B cell (primary cell): ENCODE measurements at regions not wholly inside any gene's neighbourhood (a gene's known extent, or its start where the extent isn't known, plus 50 kb on each side); places are given as distances from the start of the nearest gene placed in this dataset.

Experiments
- ATAC-seq: fragments of 200-7000 bp; cut with Tn5 transposase; one replicate; pipeline ENCODE4 v1.10.0; 2021; ENCODE audit warnings: low read depth, mild to moderate bottlenecking, moderate number of reproducible peaks, moderate library complexity
- CTCF ChIA-PET: fragments of 350-600 bp; sonication (Branson Sonifier 250); formaldehyde crosslinking; loops from one replicate; lab custom pipeline; 2021; ENCODE audit warnings: antibody characterized with exemption, inconsistent platforms; lab: Charles Lee
- POLR2A ChIA-PET: fragments of 350-600 bp; sonication (Branson Sonifier 250); formaldehyde crosslinking; loops from one replicate; lab custom pipeline; 2021; ENCODE audit warnings: antibody characterized with exemption; lab: Charles Lee
- DNase-seq: peaks from one replicate; pipeline ENCODE4 v3.0.0; 2013
- H2AFZ ChIP-seq: 2 replicates; pipeline ENCODE4 v1.6.1; 2012; ENCODE audit warnings: mild to moderate bottlenecking, low read depth, low read length; ENCODE audit not compliant: insufficient read depth, poor library complexity, severe bottlenecking
- H3K27ac ChIP-seq, 2 donors: 1 replicate in 1 of 2; 2 replicates in 1 of 2; pipeline ENCODE4 v1.5.1; 2012 to 2013; ENCODE audit warnings: low read length in 2 of 2, mild to moderate bottlenecking in 2 of 2, moderate library complexity in 1 of 2
- H3K27me3 ChIP-seq, 4 experiments: fragments of 200-600 bp in 1 of 4; sonication (generic) in 1 of 4; replicated peaks in 1 of 4; 1 replicate in 2 of 4; 2 replicates in 2 of 4; pipeline versions ENCODE4 v1.6.1 to v1.7.0; 2013 to 2016; ENCODE audit warnings: low read length in 3 of 4, mild to moderate bottlenecking in 2 of 4, mixed read lengths in 1 of 4, moderate library complexity in 1 of 4; ENCODE audit not compliant: insufficient read depth in 4 of 4, control insufficient read depth in 3 of 4; ENCODE audit errors: control extremely low read depth in 1 of 4
- H3K36me3 ChIP-seq, 2 experiments: replicated peaks in 1 of 2; 1 replicate in 1 of 2; 2 replicates in 1 of 2; pipeline versions ENCODE4 v1.6.1 to v1.7.1; 2013; ENCODE audit warnings: low read length in 1 of 2; ENCODE audit not compliant: insufficient read depth in 2 of 2, control insufficient read depth in 1 of 2; ENCODE audit errors: control extremely low read depth in 1 of 2, extremely low read depth in 1 of 2
- H3K4me1 ChIP-seq, 2 donors: fragments of 200-600 bp in 1 of 2; sonication (generic) in 1 of 2; 1 replicate in 1 of 2; 2 replicates in 1 of 2; pipeline versions ENCODE4 v1.5.1 to v1.6.1; 2013 to 2017; ENCODE audit warnings: low read length in 2 of 2; ENCODE audit not compliant: control insufficient read depth in 2 of 2, insufficient read depth in 2 of 2
- H3K4me2 ChIP-seq: replicated peaks from 2 replicates; pipeline ENCODE3; 2012; ENCODE audit warnings: mild to moderate bottlenecking, low read depth, low read length; ENCODE audit not compliant: poor library complexity, severe bottlenecking
- H3K4me3 ChIP-seq, 5 experiments: fragments of 200-600 bp in 1 of 5; sonication (generic) in 1 of 5; 1 replicate in 3 of 5; 2 replicates in 2 of 5; pipeline versions ENCODE4 v1.5.1 to v1.7.0; 2011 to 2016; ENCODE audit warnings: low read length in 4 of 5, mild to moderate bottlenecking in 4 of 5, low read depth in 2 of 5, control low read depth in 1 of 5, moderate library complexity in 1 of 5; ENCODE audit not compliant: insufficient read depth in 1 of 5; ENCODE audit errors: control extremely low read depth in 1 of 5, extremely low read depth in 1 of 5
- H3K79me2 ChIP-seq: fragments of 200-600 bp; sonication (generic); one replicate; pipeline ENCODE4 v1.6.0; 2016; ENCODE audit warnings: low read length; ENCODE audit not compliant: control insufficient read depth, insufficient read depth
- H3K9ac ChIP-seq: fragments of 200-600 bp; sonication (generic); 2 replicates; pipeline ENCODE4 v1.6.1; 2017; ENCODE audit warnings: mild to moderate bottlenecking, low read length, moderate library complexity
- H3K9me3 ChIP-seq, 3 donors: one replicate each; pipeline versions ENCODE4 v1.6.1 to v1.7.1; 2013; ENCODE audit warnings: low read length in 2 of 3; ENCODE audit not compliant: control insufficient read depth in 2 of 3, insufficient read depth in 1 of 3; ENCODE audit errors: control extremely low read depth in 1 of 3
- H4K20me1 ChIP-seq: 2 replicates; pipeline ENCODE4 v1.6.0; 2012; ENCODE audit warnings: mild to moderate bottlenecking, low read length; ENCODE audit not compliant: insufficient read depth, control insufficient read depth, poor library complexity, severe bottlenecking
- H3K27ac Mint-ChIP-seq: one replicate; pipeline ENCODE4 v1.8.0; 2021; ENCODE audit warnings: mixed read lengths
- H3K27me3 Mint-ChIP-seq: one replicate; pipeline ENCODE4 v1.8.0; 2021; ENCODE audit warnings: mixed read lengths
- H3K4me1 Mint-ChIP-seq: one replicate; pipeline ENCODE4 v1.8.0; 2021; ENCODE audit warnings: mixed read lengths
- H3K4me3 Mint-ChIP-seq: one replicate; pipeline ENCODE4 v1.8.0; 2021; ENCODE audit warnings: mixed read lengths
- H3K9me3 Mint-ChIP-seq: one replicate; pipeline ENCODE4 v1.8.0; 2022; ENCODE audit warnings: mixed read lengths; ENCODE audit not compliant: insufficient read depth
- CTCF ChIP-seq: fragments of 200-600 bp; IDR thresholded peaks from one replicate; pipeline ENCODE4 v1.8.0; 2022; ENCODE audit warnings: antibody characterized with exemption, mild to moderate bottlenecking
- EZH2 ChIP-seq: IDR thresholded peaks from 2 replicates; pipeline ENCODE4 v1.6.1; 2012; ENCODE audit warnings: borderline replicate concordance, low read depth, mild to moderate bottlenecking, moderate library complexity, low read length; ENCODE audit not compliant: insufficient read depth, poor library complexity, severe bottlenecking
- WGBS: methylation state at CpG from one replicate; pipeline ENCODE4 v1.1.5; 2013; ENCODE audit warnings: missing lambda C conversion rate; ENCODE audit not compliant: insufficient coverage; 5-methylcytosine and 5-hydroxymethylcytosine counted together
- intact Hi-C: fragments of 100-400 bp; cut with micrococcal nuclease; formaldehyde crosslinking; loops from one replicate; pipeline ENCODE4 v1.10.0; 2022

GRCh38 chr10:129047600-129047999, 419.4 kb upstream of the MGMT start:
- H3K4me3 ChIP-seq, result no peak overlapping the region
- CTCF ChIA-PET, result no interaction called here
- H3K27me3 Mint-ChIP-seq, result peaks cover 11% of the 10 kb centered on the region
- peaks cover 0 to 4% (median 0%) of the 10 kb centered on the region in 3 donors for H3K9me3 ChIP-seq
- no peaks in the 10 kb centered on the region for H4K20me1 ChIP-seq
- no peaks in the 10 kb centered on the region for H3K27me3 ChIP-seq
- TF ChIP-seq EZH2 (no peak), CTCF (no peak)
- no peaks in the 10 kb centered on the region for H3K36me3 ChIP-seq
- no peak overlapping the region for H3K9ac ChIP-seq
- DNase-seq, result no peak
- H3K27ac Mint-ChIP-seq, result no peak overlapping the region
- H3K4me3 Mint-ChIP-seq, result no peak overlapping the region
- WGBS, result 93% methylated on average over 3 of the region's 3 CpGs
- H3K4me2 ChIP-seq, result no peak overlapping the region
- POLR2A ChIA-PET, result no interaction called here
- intact Hi-C loops, result no loop called here
- no peaks in the 10 kb centered on the region for H3K79me2 ChIP-seq
- no peak overlapping the region for H3K27ac ChIP-seq
- H3K4me1 ChIP-seq, result no peaks in the 10 kb centered on the region
- H2AFZ ChIP-seq, result no peak overlapping the region
- peaks cover 2% of the 10 kb centered on the region for H3K4me1 Mint-ChIP-seq
- ATAC-seq, result no peak
- H3K9me3 Mint-ChIP-seq, result no peaks in the 10 kb centered on the region

- no peak overlapping the region for H3K27ac Mint-ChIP-seq
These were observed 418.5 kb upstream of the MGMT start for GRCh38 chr10:129048513-129048912.

More at GRCh38 chr10:129048513-129048912, 418.5 kb upstream of the MGMT start:
- intact Hi-C loops, result no loop called here
- ATAC-seq (no peak), DNase-seq (no peak)
- Histone ChIP-seq H4K20me1 (no peaks in the 10 kb centered on the region), H3K36me3 (no peaks in the 10 kb centered on the region), H3K4me3 (no peak overlapping the region), H3K9ac (no peak overlapping the region), H3K9me3 (peaks cover 0 to 4% (median 0%) of the 10 kb centered on the region in 3 donors), H3K4me2 (no peak overlapping the region), H2AFZ (no peak overlapping the region), H3K27ac (no peak overlapping the region), H3K79me2 (no peaks in the 10 kb centered on the region), H3K27me3 (no peaks in the 10 kb centered on the region), H3K4me1 (no peaks in the 10 kb centered on the region)
- TF ChIP-seq CTCF (no peak), EZH2 (no peak)
- Mint-ChIP-seq H3K27me3 (peaks cover 3% of the 10 kb centered on the region), H3K9me3 (no peaks in the 10 kb centered on the region), H3K4me1 (no peaks in the 10 kb centered on the region), H3K4me3 (no peak overlapping the region)
- ChIA-PET POLR2A (no interaction called here), CTCF (no interaction called here)
- WGBS, result 92% methylated on average over 12 of the region's 12 CpGs
